GM12891 (cell line): ENCODE measurements at regions not wholly inside any gene's neighbourhood (a gene's known extent, or its start where the extent isn't known, plus 50 kb on each side); places are given as distances from the start of the nearest gene placed in this dataset.

Source experiments
- PAX5 ChIP-seq: IDR thresholded peaks from 2 replicates; pipeline ENCODE4 v1.6.1; 2011; ENCODE audit warnings: low read length, moderate library complexity, mild to moderate bottlenecking; ENCODE audit not compliant: insufficient read depth, severe bottlenecking
- POLR2A ChIP-seq: IDR thresholded peaks from 2 replicates; pipeline ENCODE4 v1.6.1; 2011; ENCODE audit warnings: low read depth, low read length, control low read depth
- POLR2AphosphoS5 ChIP-seq: IDR thresholded peaks from 2 replicates; pipeline ENCODE4 v1.6.1; 2011; ENCODE audit warnings: low read depth, low read length, control low read depth
- TAF1 ChIP-seq: IDR thresholded peaks from 2 replicates; pipeline ENCODE4 v1.6.1; 2011; ENCODE audit warnings: low read depth, low read length, control low read depth

GRCh38 chr20:5686384-5687105 is 63.7 kb upstream of the SHLD1 start:
- TF ChIP-seq POLR2A (no peak), POLR2AphosphoS5 (no peak), TAF1 (no peak), PAX5 (no peak)
